ENCODE measurements at regions not wholly inside any gene's neighbourhood (a gene's known extent, or its start where the extent isn't known, plus 50 kb on each side); places are given as distances from the start of the nearest gene placed in this dataset.

GRCh38 chr1:58119971-58120370 is 426.6 kb downstream of the OMA1 start:
- DNase-seq: no peak

DNA sequence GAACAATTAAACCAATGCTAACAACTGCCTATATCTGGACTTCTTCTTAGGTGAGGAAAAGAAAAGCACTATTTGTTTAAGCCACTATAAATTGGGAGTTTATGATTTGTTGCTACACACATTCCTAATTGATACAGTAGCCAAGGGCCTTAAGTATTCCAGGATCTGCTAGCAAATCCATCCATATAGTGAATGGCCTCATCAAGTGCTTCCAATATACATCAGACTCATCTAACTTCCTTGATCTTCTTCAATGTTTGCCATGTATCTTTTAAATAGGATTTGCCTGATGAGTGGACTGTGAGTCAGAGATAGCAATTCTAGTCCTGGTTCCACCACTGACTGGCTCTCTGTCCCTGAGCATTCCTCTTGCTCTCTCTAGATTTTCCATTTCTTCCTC is 430.2 kb downstream of the OMA1 start:
- DNase-seq: no peak

GRCh38 chr1:58109646-58110200 is 436.8 kb downstream of the OMA1 start:
- DNase-seq: no peak

- DNase-seq: no peak
These were observed 437.7 kb downstream of the OMA1 start for GRCh38 chr1:58108783-58109182.

DNA sequence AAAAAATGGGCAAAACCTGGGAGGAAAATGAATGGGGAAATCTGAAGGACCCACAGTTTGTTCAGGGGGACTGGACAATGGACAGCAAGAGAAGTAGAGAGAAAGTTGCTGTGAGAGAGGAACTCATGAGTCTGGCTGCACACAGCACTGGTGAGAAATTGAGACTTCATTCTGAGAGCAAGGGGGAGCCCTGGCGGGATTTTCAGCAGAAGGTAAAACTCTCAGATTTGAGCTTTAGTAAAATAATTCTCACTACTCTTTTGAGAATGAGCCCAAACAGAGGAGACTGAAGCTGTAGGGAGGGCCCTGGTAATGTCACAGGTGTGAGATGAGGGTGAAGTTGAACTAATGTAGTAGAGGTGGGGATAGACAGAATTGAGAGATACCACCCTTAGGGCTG is 438.6 kb downstream of the OMA1 start:
- no peak for DNase-seq

DNA sequence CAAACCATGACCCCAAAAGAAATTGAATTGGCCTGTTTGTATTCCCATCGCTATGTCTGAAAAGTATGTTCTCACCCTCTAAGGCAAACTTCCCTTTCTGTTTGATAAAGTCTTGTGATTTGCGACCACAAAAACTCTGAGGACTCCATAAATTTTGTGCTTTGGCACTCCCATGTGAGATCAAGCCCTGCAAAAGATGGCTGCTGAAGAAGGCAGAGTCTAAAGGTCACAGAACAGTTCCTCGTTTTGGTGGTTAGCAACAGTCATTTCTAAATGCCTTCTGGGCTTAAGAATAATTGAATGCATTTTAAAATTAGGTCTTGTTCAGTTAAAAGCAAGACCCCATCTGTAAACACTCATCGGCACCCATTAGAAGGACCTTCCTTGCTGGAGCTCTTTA is 441.6 kb downstream of the OMA1 start:
- DNase-seq: no peak

GRCh38 chr1:58096714-58097113 is 449.8 kb downstream of the OMA1 start:
- DNase-seq: no peak

DNA sequence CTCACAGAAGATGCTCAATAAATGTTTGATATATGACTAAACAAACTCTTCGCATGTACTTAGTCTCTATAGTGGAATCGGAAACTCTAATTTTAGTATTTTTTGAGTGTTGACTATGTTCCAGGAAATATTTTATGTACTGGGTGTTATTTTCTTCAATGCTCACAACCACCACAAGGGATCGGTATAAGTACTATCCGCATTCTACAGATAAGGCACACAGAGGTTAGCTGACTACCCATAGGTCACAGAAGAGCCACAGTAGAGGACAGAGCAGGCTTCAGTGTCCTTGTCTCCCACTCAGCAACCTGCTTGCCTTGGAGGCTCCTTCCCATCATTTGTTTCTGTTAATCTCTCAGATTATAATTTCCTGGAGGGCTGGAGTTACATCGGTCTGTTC is 451.3 kb downstream of the OMA1 start:
- no peak for DNase-seq

DNA sequence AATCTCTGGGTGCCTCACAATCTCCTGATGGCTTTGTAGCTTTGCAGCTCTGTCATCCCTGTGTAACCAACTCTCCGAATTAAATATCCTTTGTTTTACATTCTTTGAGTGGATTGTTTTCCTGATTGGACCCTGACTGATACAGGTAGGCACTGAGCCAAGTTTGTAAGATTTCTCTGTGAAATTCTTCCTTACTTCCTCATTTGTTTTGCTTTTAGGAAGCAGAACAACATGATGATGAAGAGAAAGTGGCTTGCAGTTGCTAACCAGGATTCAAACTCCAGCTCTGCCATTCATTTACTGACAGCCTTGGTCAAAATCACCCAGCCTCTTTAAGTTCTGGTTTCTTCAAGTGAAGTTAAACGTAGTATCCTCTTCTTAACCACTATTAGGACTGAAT is 452.3 kb downstream of the OMA1 start:
- DNase-seq: no peak

- DNase-seq: no peak
These were observed 455.9 kb downstream of the OMA1 start for GRCh38 chr1:58090640-58091039.

GRCh38 chr1:58089898-58090534 is 456.5 kb downstream of the OMA1 start:
- DNase-seq: no peak

DNA sequence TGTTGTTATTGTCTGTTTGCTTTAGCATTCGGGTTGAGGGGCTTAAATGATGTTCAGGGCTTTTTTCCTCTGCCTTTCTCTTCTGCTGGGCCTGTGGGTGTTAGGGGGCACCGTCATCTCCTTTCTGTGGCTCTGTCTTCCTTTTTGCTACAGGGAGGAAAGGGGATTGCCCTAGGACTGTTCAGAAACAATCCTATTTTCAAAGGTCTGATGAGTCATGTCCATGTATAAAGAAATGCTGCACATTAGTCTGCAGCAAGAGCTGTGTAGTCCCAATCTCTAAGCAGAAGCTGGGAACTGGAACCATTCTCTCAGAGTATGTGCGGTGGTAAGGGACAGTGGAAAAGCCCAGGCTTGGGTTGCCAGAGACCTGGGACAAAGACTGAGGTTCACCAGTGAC is 462.3 kb downstream of the OMA1 start:
- DNase-seq: no peak

DNA sequence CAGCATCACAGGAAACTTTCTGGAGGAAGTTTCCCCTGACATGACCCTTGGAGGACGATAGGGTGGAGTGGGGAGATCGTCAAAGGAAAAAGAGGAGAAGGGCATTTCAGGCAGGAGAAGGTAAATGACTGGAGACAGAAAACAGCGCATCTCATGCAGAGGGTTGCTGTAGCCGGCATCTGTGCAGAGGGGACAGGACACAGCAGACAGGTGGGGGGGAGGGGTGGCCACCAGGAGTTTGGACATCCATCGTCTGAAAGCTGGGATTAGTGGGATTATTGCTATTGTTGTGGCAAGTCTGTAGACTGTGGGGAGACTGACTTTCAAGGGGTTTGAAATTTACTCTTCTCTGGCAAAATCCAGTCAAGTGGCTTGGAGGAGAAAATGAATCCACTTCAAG is 463.9 kb downstream of the OMA1 start:
- no peak for DNase-seq

GRCh38 chr1:58076258-58076657 is 470.3 kb downstream of the OMA1 start:
- no peak for DNase-seq

DNA sequence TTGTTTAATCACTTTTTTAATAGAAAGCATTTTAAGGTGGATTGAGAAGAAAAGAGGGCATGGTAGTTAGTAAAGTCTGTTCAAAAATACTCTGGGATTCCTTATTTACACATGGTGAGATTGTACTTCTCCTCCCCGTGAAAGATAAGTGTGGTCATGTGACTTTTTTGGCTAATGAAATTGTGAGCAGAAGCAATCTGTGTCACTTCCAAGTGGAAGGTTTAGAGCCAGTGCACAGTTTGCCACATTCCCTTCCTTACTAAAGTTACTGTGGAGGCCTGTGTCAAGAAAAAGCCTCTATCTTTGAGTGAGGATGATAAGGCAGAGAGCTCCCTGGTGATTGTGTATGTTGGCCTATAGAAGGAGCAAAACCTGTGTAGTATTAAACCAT is 471.3 kb downstream of the OMA1 start:
- no peak for DNase-seq

DNA sequence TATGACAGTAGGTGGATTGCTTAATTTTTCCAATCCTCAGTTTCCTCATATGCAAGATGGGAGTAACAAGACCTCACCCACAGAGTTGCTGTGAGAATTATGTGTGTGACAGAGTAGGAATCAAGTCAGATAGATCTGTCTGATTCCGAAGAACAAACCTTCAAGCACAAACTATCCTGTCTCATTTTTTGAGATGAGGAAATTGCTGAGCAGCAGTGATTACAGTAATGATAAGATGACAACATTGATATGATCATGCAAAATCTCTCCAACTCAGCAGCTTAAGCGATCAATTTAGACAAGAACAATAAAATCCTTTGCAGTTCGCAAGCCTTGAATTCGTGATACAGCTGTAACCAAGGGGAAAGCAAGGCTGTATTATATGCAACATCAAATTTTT is 474.1 kb downstream of the OMA1 start:
- no peak for DNase-seq

- DNase-seq: no peak
These were observed 479.4 kb downstream of the OMA1 start for GRCh38 chr1:58067082-58067481.

DNA sequence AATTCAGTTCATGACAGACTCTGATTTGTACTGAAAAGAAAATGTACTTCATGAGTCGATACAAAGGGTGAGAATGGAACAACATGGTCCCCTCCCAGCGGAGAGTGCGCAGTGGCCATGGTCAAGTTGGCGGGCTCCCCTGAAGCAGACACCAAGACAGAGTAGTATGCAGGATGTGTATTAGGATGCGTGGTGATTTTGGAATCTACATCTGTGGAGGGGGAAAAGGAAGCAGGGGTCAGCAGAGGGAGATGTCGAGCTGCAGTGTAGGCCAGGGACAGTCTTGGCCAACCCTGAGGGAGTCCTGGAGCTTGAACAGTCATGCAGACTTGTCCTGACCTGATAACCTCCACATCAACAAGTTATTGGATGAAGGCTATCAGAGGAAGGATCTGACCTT is 481.0 kb downstream of the OMA1 start:
- no peak for DNase-seq

- no peak for DNase-seq
These were observed 482.4 kb downstream of the OMA1 start for GRCh38 chr1:58064166-58064565.

- no peak for DNase-seq
These were observed 483.4 kb downstream of the OMA1 start for GRCh38 chr1:58063095-58063494.

DNA sequence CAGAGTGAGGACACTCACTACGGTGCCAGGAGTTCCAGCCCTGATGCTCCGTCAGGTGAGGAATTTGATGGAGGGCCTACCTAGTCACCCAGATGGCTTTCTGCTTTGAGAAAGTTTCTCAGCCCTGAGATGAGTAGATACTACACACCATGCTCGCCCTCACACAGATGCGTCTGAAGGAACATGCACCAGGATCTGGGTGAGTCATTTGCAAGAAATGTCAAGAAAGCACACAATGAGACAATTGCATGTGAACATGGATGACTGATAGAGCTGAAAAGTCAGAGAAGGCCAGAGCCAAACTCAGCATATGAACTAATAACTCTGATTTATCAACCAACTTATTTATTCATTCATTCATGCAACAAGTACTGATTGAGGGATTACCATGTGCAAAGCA is 483.9 kb downstream of the OMA1 start:
- DNase-seq: no peak

DNA sequence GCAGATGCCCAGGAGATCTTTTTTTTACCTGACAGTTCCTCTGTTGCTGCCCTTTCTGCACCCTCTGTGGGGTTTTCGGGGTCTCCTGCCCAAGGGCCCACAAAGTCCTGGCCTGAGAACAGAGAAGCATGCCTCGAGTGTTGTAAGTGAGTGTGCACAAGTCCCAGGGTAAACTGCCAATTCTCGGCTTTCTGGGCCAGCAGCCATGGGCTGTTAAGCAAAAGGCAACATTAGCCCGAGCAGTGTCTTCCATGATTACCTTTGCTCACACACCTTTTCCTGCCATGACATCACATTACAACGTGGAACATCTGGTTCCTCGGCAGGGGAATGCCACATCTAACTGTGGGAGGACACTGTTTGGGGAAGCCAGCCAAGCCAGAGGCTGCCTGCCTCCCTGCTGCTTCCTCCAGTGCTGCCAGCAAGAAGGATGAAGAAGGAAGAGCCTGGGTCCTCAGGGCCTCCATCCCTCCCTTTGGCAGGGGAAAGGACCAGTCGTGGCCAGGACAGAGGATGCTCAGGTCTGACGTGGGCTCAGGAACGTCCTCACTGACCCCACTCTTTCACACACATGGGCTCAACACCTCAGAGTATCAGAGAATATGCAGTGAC is 485.9 kb downstream of the OMA1 start:
- DNase-seq: no peak

GRCh38 chr1:58059789-58060188 is 486.7 kb downstream of the OMA1 start:
- DNase-seq: no peak

DNA sequence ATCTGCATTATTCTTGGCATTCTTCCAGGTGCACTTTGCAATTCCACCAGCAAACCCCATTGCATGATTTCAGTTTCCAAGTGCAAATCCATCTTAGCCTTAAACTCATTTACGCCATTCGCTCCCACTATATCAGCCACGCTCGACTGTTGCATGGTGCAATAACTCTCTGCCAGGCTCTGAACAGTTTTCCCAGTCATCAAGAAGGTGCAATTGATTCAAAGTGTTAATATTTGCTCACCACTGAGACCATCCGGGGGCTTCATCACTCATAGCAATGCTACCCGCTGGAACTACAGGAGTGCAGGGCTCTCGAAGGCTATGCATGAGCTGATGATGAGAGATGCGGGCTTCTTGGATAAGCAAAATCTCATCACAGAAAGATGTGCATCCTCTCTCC is 488.2 kb downstream of the OMA1 start:
- DNase-seq: no peak

GRCh38 chr1:58057826-58058225 is 488.7 kb downstream of the OMA1 start:
- no peak for DNase-seq
